ENCODE measurements at regions not wholly inside any gene's neighbourhood (a gene's known extent, or its start where the extent isn't known, plus 50 kb on each side); places are given as distances from the start of the nearest gene placed in this dataset.
"Not testable (repeated sequence)": the region's sequence is repeated elsewhere in the genome, so short reads cannot be mapped to it uniquely, and the experiment has no call there.

DNA sequence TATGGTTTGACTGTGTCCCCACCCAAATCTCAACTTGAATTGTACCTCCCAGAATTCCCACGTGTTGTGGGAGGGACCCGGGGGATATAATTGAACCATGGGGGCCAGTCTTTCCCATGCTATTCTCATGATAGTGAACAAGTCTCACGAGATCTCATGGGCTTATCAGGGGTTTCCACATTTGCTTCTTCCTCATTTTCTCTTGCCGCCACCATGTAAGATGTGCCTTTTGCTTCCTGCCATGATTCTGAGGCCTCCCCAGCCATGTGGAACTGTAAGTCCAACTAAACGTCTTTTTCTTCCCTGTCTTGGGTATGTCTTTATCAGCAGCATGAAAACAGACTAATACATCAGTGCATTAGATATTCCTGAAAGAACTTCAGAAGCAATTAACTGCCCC is 177.7 kb upstream of the PRSS58 start:
- not testable (repeated sequence) for DNase-seq

DNA sequence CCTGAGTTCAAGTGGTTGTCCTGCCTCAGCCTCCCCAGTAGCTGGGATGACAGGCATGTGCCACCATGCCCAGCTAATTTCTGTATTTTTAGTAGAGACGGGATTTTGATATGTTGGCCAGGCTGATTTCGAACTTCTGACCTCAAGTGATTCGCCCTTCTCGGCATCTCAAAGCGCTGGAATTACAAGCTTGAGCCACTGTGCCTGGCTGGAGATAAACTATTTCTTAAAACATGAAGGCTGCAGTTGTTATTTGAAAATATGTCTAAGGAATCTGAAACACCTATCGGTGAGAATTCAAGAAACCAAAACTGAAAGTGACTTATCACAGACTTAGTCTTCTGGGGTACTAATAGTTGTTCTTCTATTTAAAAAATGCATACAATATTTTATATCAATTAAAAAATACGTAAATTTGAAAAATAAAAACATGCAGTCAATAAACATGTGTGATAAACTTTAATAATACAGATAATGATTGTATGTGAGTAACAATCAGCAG is 176.9 kb upstream of the PRSS58 start:
- DNase-seq = no peak

DNA sequence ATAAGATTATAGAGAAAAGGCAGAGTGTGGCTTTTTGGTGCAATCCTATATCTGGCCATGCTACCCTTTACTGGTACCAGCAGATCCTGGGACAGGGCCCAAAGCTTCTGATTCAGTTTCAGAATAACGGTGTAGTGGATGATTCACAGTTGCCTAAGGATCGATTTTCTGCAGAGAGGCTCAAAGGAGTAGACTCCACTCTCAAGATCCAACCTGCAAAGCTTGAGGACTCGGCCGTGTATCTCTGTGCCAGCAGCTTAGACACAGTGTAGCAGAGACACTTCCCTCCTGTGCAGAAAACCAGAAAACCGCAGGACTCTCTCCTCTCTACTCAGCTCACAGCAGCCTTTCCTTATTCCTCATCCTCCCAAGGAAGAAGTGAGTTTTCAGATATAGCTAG is 176.3 kb upstream of the PRSS58 start:
- DNase-seq = not testable (repeated sequence)

DNA sequence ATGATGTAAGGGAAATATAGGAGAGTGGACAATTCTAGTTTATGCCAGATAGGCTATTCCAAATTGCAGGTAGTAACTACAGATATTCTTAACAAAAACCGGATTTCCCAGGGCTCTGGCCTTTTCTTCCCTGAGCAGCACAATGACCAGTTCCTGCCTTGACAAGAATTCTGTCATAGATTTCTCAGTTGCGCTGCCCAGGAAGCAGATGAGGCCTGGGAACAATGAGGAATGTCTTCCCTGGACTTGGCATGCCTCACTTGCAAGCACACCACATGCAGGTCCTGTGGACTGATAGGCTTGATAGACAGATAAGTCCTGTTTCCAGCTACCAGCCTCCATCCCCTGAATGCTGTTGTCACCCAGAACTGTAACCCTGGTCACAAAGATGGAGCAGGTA is 174.5 kb upstream of the PRSS58 start:
- no peak for DNase-seq

DNA sequence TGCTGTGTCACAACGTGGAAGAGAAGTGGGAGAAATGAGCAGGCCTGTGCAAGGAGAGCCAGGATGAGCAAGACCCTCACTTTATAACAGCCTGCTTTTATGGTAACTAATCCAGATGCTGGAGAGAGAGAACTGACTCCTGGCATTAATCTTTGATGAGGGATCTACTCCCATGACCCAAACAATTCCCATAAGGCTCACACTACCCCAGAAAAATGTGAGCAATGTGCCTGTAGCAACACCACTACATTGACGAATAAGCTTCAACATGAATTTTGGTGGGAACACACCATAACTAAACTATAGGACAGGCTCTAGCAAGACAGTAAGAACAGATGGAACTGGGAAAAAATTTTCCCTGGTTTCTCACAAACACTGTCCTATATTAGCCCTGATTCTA is 173.6 kb upstream of the PRSS58 start:
- DNase-seq = no peak

DNA sequence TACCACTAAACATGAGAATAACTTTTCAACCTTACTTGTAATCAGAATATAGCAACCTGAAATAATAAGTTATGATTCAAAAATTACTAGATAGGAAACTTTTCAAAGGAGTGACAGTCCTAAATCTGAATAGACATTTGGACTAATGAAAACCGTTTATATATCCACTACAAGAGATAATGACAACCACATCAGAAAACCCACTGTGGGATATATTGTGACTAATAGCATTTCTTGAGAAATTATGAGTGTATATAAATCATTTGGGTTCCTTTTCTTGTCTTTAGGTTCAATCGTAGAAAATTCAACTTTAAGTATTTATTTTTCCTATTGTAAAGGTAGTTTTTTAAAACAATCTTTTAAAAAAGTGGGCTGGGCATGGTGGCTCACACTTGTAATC is 170.2 kb upstream of the PRSS58 start:
- DNase-seq = no peak

DNA sequence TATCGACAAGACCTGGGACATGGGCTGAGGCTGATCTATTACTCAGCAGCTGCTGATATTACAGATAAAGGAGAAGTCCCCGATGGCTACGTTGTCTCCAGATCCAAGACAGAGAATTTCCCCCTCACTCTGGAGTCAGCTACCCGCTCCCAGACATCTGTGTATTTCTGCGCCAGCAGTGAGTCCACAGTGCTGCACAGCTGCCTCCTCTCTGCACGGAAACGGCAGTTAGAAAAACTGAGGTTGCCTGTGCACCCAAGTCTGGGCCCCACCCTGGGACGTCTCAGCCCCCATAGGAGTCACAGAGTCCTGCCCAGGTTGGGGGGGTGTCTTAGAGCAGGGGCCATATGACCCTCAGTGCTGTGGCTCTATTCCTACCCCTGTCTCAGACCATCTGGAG is 167.4 kb upstream of the PRSS58 start:
- no peak for DNase-seq

DNA sequence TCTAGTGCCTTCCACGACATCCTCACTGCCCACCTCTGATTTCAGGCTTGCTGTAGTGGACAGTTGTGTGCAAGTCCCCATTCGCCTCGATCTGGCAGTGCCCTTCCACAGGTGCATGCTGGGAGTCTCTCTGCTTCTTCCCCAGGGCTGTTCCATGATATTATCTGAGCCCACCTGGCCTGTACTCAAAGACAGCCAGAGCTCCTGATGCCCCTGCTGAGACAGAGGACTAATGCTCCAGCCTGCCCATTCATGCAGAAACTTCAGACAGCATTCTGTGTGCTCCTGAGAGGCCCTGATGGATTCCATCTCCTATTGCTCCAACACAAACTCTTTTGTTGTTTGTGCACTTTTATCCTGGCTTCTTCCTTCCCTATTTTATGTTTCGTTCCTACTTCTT is 164.8 kb upstream of the PRSS58 start:
- DNase-seq = no peak

DNA sequence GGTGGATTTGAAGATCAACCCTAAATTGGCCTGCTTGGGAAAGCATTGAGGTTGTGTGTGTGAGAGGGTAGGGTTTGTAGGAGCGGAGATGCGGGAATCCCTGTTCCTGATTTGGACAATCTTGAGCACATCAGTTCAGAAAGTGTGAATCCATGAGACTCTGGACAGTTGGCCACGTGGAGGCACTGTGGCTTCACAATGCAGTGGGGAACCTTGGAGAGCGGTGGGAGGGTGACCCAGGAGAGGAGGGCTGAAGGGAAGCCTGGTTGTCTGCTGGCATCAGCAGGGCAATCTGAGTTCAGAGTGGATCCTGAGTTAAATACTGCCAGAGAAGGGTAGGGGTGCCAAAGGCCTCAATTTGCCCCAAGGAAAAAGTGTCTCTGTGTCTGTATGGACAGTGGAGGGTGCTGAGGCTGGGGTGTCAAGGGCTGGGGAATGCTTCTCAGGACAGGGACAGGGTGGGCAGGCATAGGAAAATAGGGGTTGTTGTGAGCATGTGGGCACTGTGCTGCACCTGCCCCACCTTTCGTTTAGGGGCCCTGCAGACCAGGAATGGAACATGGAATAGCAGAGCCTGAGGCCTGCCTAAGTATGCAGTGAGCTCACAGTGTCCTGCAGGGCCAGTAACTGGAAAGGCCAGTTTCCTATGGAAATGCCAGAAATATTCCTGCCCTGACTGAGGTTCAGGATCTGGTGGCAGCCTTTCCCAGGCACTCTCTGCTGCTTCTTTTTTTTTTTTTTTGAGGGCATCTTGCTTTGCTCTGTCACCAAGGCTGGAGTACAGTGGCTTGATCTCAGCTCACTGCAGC is 162.9 kb upstream of the PRSS58 start:
- no peak for DNase-seq

DNA sequence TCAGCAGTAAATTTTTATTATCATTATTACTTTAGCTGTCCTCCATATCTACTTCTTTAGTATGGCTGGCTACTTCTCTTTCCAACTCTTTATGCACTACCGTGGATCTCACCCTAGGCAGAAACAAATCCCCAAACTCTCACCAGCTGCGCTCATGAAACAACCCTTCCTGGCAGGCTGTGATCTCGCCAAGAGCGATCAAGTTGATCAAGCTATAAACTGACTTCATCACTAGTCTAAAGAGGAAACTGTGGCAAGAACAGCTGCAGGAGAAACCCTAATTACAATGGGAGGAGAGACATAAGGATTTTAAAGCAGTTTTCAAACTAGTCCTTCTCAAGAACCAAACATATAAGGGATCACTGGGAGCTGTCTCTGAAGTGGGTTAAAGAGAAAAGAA is 160.5 kb upstream of the PRSS58 start:
- DNase-seq = no peak

DNA sequence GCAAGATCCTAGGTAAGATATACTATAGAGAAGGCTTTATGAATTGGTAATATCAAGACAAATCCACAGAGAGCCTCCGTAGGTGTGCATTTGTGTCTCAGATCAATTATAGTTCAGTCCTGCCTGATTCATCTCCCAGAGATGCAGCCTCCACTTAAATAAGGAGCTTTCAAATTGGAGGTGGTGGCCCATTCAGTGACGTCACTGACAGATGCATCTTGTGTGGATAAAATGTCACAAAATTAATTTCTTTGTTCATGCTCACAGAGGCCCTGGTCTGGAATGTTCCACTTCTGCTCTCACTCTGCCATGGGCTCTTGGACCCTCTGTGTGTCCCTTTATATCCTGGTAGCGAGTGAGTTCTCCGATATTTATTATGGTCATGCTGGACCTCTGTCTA is 157.1 kb upstream of the PRSS58 start:
- DNase-seq = no peak

DNA sequence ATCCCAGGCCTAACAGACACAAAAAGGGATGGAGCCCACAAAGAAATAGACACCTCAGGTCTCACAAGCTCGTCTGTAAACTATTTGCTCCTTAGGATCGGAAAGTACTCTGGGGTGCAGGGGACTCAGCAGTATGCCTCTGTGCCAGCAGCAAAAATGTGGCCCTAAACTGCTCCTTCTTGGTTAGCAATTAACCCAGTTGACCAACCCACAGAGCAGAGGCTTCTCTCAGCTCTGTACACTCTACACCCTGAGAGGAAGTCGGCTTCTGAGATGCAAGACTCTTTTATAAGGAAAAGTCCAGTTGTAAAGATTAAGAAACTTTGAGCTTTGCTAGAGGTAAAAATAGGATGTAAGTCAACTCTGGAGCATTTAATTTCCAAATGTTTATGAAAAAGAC is 156.3 kb upstream of the PRSS58 start:
- DNase-seq = no peak

DNA sequence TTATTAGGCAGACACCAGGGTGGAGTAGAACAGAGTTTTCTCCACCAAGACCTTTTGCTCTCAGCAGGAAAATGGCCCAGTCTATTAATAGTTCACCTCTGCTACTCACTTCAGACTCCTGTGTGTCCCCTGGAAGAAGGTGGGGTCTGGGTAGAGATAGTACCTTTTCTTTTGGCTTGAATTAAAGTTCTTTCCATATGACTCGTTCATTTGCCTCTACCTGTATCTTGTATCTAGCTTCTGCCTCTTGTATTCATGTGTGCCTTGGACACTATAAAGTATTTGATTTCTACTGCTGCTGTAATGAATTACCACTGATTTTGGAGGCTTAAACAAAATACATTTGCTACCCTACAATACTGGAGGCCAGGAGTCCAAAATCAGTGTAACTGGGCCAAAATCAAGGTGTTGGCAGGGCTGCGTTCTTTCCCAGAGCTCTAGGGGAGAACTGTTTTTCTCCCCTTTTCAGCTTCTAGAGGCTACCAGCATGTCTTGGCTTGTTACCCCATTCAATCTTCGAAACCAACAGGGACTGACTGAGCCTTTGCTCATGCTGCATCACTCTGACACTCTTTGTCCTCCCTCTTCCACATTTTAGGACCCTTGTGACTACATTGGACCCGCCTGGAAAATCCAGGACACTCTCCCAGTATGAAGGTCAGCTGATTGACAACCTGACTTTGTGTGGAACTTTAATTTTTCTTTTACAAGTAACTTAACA is 155.6 kb upstream of the PRSS58 start:
- no peak for DNase-seq

DNA sequence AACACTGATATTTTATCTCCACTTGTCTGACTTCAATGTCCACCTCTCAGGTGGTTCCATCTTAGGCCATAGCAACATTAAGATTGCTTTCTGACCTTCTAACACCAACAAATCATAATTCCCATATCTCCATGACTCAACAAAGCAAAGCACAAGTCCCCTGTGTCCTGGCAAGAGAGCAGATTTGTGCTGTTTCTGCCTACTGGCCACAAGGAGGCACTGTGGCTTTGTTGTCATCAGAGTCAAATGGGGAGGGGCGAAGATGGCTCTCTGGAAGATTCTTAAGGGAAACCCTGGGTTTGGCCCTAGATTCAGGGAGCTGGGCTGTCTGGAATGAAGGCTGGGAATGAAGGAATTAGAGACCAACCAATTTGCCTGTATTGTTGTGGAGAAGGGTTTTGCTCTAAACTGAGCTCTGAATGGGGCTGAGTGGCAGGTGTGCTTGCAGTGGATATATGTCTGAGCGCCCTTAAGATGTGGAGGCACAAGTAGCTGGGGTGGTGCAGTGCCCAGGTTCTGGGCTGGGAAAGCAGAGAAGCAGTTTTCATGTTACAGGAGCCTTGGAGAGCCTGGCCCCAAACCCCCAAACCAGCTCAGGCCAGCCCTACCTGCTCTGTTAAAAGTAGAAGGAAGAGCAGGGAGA is 154.8 kb upstream of the PRSS58 start:
- no peak for DNase-seq

DNA sequence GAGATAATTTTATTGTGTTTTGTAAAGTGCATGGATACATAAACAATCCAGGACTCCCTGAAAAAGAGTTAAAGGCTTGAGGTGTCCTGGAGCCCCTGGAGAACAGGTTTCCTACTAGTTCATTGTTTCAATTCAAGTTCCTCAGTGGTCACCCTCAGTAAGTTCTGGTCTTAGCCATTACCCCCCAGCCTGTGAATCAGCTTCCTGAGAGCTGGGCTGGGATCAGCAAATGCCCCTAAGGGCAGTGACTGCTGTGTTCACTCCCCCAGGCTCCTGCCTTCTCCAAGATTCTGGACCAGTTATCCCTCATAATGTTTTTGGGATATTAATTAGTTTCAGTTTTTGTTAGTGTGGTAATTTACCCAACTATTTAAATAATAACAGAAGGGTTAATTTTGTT is 151.6 kb upstream of the PRSS58 start:
- no peak for DNase-seq

DNA sequence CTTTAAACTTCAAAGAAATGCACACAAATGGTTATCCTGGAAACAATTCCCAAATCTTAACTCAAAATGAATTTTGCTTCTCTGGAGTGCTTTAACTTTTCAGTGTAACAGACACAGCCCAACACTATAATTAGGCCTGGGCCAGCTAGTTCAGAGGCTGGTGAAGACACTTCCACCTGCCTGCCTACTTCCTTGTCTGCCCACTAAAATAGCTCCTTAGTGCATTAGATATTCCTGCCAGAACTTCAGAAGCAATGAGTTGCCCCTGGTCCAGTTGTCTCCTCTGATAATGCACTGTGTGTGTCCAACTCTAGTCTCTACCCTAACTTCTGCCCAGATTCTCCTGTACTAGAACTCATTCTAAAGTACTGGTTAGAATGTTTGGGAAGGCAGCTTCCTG is 150.9 kb upstream of the PRSS58 start:
- no peak for DNase-seq

DNA sequence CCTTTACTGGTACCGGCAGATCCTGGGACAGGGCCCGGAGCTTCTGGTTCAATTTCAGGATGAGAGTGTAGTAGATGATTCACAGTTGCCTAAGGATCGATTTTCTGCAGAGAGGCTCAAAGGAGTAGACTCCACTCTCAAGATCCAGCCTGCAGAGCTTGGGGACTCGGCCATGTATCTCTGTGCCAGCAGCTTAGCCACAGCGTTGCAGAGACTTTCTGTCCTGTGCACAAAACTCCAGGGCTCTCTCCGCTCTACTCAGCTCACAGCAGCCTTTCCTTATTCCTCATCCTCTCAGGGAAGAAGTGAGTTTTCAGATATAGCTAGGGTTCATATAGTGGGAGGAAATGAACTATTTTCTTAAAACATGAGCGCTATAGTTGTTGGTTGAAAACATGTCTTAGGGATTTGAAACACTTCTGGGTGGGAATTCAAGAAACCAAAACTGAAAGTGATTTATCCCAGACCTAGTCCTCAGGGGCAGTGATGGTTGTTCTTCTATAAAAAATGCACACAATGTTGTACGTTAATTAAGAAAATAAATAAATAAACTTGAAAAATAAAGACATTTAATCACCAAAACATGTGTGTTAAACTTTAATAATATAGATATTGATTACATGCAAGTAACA is 150.2 kb upstream of the PRSS58 start:
- no peak for DNase-seq

DNA sequence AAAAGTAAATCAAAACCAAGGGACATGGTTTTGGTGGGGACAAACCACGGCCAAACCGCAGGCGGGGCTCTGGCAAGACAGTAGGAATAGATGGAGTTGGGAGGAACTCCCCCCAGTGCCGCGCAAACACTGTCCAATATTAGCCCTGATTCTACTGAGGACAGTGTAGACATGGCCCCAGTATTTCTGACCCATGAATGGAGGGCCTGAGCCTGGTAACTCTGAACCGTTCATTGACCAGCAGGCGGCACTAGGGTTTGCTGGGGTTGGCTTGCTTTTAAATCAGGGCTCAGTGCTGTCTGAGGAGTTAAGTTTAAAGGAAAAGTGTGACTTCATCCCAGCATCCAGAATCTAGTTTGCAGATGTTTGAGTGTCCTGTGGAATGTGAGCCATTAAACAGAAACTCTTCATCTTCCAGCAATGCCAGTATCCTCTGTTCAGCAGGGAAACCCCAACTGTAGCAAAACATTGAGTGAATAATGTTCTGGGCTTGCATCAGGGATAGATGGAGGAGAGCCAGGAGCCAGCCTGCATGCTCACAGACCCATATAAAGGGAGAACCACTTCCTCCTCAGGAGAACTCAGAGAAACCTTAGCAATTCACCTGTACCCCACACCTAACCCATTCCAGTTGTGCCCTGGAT is 147.4 kb upstream of the PRSS58 start:
- DNase-seq = no peak

DNA sequence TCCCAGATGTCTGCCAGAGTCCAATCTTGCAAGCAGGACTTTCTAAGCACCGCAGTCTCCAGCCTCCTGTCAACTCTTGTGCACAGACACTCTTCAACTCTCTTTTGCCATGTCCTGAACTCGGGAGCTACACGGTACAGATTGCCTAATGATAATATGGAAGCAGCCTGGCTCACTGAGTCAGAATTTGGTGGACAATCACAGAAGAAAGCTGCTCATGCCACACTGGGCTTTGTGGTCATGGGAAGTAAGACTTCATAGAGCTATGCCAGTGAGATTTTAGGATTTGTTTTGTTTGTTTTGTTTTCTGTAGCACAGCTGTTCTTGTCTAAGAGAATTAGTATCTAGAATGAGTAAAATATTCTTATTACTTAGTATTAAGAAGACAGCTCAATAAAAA is 144.1 kb upstream of the PRSS58 start:
- no peak for DNase-seq

DNA sequence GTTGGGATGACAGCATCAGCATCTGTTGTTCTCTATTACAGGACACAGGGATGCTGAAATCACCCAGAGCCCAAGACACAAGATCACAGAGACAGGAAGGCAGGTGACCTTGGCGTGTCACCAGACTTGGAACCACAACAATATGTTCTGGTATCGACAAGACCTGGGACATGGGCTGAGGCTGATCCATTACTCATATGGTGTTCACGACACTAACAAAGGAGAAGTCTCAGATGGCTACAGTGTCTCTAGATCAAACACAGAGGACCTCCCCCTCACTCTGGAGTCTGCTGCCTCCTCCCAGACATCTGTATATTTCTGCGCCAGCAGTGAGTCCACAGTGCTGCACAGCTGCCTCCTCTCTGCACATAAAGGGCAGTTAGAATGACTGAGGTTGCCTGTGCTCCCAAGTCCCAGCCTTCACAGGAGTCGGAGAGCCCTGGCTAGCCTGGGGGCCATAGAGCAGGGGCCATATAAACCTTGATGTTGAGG is 142.2 kb upstream of the PRSS58 start:
- no peak for DNase-seq

DNA sequence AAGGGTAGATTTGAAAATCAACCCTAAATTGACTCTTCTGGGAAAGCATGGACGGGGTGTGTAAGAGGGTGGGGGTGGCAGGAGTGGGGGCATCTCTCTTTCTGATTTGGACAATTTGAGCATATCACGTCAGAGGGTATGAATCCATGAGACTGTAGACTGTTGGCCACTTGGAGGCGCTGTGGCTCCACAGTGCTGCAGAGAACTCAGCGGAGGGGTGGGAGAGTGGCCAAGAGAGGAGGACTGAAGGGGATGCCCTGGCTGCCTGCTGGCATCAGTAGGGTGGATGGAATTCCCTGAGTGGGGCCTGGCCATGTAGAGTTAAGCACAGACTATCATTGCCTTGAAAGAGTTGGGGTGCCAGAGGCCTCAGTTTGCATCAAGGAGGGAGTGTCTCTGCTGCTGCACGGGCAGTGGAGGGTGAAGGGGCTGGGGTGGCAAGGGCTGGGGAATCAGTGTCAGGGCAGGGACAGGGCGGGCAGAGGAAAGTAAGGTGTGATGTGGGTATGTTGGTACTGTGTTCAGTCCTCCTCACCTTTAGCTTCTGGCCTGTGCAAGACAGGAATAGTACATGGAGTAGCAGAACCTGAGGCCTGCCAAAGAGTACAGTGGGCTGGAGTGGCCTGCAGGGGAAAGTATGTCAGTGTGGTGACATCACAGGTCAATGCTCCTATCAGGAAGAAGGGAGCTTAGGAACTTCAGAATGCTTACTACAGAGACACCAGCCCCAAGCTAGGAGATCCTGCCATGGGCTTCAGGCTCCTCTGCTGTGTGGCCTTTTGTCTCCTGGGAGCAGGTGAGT is 133.5 kb upstream of the PRSS58 start:
- no peak for DNase-seq

DNA sequence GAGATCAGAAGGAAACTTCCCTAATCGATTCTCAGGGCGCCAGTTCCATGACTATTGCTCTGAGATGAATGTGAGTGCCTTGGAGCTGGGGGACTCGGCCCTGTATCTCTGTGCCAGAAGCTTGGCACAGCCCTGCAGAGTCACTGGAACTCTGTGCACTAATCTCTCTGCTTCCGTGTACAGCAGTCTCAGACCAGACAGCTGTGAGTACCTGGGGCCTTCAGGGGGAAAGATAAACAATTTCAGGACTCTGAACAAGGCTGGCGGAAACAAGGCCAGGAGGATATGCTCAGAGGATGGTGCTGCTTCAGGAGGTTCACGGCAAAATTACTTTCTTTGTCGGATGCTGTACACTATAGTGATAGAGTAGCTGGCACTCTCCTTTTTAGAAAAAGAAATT is 131.7 kb upstream of the PRSS58 start:
- DNase-seq = no peak
